Ishikawa (cell line): ENCODE measurements at regions not wholly inside any gene's neighbourhood (a gene's known extent, or its start where the extent isn't known, plus 50 kb on each side); places are given as distances from the start of the nearest gene placed in this dataset.

Source experiments
- CEBPB ChIP-seq: IDR thresholded peaks from 2 replicates; pipeline ENCODE4 v1.6.1; 2012
- EGR1 ChIP-seq: IDR thresholded peaks from 2 replicates; pipeline ENCODE4 v1.6.1; 2012
- EP300 ChIP-seq: IDR thresholded peaks from 2 replicates; pipeline ENCODE4 v1.6.1; 2012; ENCODE audit warnings: borderline replicate concordance
- RAD21 ChIP-seq: IDR thresholded peaks from 2 replicates; pipeline ENCODE4 v1.6.1; 2012; ENCODE audit warnings: low read depth
- YY1 ChIP-seq: IDR thresholded peaks from 2 replicates; pipeline ENCODE4 v1.6.1; 2012; ENCODE audit warnings: low read depth
- ZBTB7A ChIP-seq: IDR thresholded peaks from 2 replicates; pipeline ENCODE4 v1.6.1; 2012; ENCODE audit warnings: low read depth
- TF ChIP-seq, protein P1 (sequence below): IDR thresholded peaks from 2 replicates; pipeline ENCODE4 v1.6.1; 2012
- TF ChIP-seq, protein P2 (sequence below): IDR thresholded peaks from 2 replicates; pipeline ENCODE4 v1.6.1; 2012; ENCODE audit warnings: low read depth, mild to moderate bottlenecking
- TF ChIP-seq, protein P3 (sequence below): IDR thresholded peaks from 2 replicates; pipeline ENCODE4 v1.6.1; 2012

DNA sequence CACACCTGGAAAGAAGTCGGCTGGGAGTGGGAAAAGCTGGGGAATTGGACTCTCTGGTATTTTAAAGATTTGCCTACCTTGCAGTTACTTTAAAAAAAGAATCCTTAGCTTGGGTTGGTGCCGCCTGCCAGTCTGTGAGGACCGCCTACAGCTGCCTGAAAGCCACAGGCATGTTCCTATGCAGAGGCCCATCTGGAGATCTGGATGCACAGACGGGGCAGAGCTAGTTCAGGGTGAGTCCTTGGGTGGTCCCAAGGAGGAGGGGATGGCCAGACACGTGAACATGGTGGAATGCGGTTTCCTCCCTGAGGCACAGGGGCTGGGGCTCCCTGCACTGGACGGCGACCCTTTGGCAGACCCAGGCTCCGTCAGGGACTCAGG is 113.2 kb upstream of the IQSEC1 start:
- TF ChIP-seq, protein P1, sequence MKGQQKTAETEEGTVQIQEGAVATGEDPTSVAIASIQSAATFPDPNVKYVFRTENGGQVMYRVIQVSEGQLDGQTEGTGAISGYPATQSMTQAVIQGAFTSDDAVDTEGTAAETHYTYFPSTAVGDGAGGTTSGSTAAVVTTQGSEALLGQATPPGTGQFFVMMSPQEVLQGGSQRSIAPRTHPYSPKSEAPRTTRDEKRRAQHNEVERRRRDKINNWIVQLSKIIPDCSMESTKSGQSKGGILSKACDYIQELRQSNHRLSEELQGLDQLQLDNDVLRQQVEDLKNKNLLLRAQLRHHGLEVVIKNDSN, result no peak
- TF ChIP-seq RAD21 (no peak), YY1 (no peak), CEBPB (no peak), EGR1 (no peak), ZBTB7A (no peak), EP300 (no peak)
- TF ChIP-seq, protein P2, sequence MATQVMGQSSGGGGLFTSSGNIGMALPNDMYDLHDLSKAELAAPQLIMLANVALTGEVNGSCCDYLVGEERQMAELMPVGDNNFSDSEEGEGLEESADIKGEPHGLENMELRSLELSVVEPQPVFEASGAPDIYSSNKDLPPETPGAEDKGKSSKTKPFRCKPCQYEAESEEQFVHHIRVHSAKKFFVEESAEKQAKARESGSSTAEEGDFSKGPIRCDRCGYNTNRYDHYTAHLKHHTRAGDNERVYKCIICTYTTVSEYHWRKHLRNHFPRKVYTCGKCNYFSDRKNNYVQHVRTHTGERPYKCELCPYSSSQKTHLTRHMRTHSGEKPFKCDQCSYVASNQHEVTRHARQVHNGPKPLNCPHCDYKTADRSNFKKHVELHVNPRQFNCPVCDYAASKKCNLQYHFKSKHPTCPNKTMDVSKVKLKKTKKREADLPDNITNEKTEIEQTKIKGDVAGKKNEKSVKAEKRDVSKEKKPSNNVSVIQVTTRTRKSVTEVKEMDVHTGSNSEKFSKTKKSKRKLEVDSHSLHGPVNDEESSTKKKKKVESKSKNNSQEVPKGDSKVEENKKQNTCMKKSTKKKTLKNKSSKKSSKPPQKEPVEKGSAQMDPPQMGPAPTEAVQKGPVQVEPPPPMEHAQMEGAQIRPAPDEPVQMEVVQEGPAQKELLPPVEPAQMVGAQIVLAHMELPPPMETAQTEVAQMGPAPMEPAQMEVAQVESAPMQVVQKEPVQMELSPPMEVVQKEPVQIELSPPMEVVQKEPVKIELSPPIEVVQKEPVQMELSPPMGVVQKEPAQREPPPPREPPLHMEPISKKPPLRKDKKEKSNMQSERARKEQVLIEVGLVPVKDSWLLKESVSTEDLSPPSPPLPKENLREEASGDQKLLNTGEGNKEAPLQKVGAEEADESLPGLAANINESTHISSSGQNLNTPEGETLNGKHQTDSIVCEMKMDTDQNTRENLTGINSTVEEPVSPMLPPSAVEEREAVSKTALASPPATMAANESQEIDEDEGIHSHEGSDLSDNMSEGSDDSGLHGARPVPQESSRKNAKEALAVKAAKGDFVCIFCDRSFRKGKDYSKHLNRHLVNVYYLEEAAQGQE, result no peak
- TF ChIP-seq, protein P3, sequence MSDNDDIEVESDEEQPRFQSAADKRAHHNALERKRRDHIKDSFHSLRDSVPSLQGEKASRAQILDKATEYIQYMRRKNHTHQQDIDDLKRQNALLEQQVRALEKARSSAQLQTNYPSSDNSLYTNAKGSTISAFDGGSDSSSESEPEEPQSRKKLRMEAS, result no peak
